ENCODE measurements at regions not wholly inside any gene's neighbourhood (a gene's known extent, or its start where the extent isn't known, plus 50 kb on each side); places are given as distances from the start of the nearest gene placed in this dataset.

GRCh38 chr1:157237522-157237921 is 99.3 kb upstream of the ETV3 start:
- TF ChIP-seq EZH2 (IDR thresholded peaks at IDR 0.05; ENCODE audit: low read depth, unreplicated experiment) (no peak), CTCF (conservative IDR thresholded peaks at IDR 0.05; ENCODE audit: low read depth in 2 of 2) (no peak), POLR2AphosphoS5 (IDR thresholded peaks at IDR 0.05; ENCODE audit: low read depth) (no peak), STAT1 (IDR thresholded peaks at IDR 0.05; ENCODE audit: unreplicated experiment) (no peak), ETS1 (IDR thresholded peaks at IDR 0.05) (no peak), JUNB (IDR thresholded peaks at IDR 0.05; ENCODE audit: unreplicated experiment) (no peak), ZNF114 (CRISPR knock-in tag; IDR thresholded peaks at IDR 0.05) (no peak), REST (IDR thresholded peaks at IDR 0.05; ENCODE audit: unreplicated experiment) (no peak), CREB1 (CRISPR knock-in tag; IDR thresholded peaks at IDR 0.05; ENCODE audit: low read depth) (no peak), EZH2phosphoT487 (IDR thresholded peaks at IDR 0.05; ENCODE audit: unreplicated experiment) (no peak)
